ENCODE measurements at regions not wholly inside any gene's neighbourhood (a gene's known extent, or its start where the extent isn't known, plus 50 kb on each side); places are given as distances from the start of the nearest gene placed in this dataset.
A peak's percentile ranks its signal among the peaks of the same experiment; 100 is the strongest.

DNA sequence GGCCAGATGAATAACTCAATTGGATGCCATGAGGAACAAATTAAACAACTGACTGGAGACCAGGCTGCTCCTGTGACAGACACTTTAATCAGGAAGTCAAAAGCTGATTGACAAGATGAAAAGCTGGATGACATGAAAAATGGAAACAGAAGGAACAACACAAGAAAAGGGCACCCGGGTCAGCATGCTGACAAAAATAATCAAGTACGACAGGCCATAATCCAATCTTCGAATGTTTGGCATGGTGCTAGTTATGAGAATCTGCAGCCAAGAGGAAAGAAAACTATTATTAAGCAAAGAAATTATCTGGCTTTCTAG, 544.7 kb downstream of the ETNK1 start:
- DNase-seq: no peak

DNA sequence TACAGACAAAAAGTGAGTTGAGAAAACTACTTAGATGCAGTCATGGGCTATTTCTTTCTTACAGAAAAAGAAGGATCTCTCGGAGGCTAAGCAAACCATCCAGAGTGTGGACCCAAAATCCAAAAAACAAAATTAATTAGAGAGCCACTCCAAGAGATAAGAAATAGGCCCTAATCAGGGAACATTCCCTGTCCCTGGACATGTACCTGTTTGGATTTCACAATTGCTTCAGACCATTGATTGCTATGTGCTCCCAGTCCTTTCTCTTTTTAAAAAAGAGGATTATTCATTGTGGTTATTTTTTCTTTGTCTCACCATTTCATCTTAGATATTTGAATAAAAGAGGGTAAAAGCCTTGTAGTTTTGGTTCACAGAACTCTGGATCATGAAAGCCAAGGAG, 549.9 kb downstream of the ETNK1 start:
- no peak for DNase-seq

DNA sequence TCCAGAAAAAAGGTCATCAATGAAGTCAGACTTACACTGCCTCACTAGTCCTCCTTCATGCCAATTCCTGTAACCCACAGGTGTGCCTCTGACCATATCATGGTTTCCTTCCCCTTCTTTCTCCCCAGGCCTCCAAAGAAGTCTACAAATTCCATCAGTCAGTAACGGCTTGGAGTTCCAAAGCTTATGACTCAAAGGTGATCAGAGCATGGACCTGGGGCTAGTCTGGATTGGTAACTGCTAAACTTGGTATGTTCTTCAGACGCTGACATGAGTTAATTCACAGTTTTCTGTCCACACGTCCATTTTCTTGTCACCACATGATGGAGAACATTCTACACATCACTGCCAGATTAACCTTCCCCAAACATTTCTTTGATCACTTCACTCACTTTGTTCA, 560.4 kb downstream of the ETNK1 start:
- DNase-seq: no peak

DNA sequence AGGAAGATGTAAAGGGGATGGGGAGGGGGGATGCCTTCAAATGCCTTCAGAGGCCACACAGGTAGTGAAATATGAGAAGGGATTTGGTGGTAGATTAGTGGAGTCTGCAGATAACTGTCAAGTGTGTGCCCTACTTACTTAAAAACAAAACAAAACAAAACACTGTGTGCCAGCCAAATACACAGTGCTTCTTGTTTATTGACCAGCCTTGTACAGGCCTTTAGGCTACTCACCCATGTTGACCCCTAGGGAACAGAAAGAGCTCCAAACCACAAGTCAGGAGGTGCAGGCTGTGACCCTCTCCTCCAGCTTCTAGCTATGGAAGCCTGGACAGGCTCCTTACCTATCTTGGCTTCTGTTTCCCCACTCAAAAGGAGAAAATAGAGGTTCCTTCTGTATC, 562.0 kb downstream of the ETNK1 start:
- DNase-seq: no peak

DNA sequence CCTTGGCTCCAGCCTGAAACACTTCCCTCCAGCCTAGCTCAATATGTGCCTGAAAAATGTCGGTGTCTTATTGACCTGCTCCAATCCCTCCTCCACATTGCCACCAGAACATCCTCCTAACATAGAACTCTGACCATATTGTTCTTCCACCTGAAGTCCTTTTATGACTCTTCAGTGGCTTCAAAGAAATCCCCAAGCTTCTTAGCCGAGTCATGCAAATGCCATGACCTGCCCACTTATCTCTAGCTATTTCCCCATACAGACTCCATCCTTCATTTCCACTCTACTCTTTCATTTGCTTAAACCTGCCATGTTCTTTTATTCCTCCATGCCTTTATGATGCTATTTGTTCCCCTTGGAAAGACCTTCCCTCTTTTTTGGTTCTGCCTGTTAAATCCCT, 568.6 kb downstream of the ETNK1 start:
- no peak for DNase-seq

DNA sequence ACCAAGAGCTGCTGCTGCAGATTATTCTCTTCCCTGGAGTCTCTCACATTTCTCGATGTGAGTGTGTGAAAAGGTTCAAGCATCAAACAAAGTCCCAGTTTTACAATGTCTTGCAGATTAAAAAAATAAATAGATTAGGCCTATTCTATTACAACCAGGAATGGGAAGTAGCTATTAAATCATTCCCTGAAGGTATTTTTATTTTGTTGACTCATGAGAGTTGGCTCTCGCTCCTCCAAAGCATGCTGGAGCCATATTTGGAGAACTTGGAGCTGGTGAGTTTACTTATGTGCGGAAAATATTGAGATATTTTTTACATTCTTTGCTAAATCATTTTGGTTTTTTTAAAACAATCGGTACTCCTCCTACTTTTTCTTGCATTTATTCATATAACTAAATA, 572.3 kb downstream of the ETNK1 start:
- no peak for DNase-seq

GRCh38 chr12:23202728-23203127, 577.8 kb downstream of the ETNK1 start:
- no peak for DNase-seq

GRCh38 chr12:23204933-23205778, 580.2 kb downstream of the ETNK1 start:
- peak in 12 of 51 donors; percentile 0 to 26 (median 2) for DNase-seq

- DNase-seq: peak in 1 of 51 donors; percentile 16
Measured at GRCh38 chr12:23209793-23210192, 584.8 kb downstream of the ETNK1 start.

GRCh38 chr12:23210573-23210972, 585.6 kb downstream of the ETNK1 start:
- no peak for DNase-seq

DNA sequence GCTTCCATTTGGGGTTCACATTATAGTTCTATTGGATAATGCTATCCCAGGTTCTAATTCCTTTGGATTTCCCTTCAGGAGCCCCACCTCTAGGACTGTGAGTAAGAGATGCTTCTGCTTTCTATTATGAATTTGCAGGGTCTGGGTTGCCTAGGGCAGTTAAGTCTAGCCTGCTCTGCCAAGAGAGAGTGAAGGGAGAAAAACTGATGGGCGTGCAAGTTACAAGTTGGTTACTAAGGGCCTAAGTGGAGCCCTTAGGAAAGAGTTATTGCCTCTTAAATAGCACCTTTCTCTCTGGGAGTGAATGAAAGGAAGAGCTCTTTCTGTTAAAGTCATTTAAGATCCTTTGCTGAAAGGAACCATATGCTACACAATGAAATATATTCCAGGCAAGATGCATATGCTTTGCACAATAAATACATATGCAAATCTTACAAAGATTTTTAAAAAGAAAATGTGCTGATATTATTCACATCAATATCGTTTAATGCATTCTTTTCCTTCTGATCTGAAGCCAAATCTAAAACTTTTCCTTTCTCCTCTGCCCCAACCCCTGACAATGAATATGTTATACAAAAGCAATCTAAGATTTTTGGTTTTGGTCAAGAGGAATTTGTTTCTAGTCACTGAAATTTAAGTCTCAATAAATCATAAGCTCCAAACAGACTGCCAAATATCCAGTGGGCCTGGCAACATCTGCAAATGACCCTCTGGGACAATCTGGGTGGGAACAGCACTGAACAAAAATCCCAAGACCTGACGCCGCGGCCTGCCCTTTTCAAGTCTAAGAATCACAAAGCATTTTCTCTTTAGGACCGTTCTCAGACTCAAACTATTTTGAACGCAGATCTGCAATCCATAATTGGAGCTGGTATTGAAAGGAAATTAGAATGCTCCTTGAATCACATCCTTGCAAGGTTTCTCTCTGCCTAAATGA, 586.7 kb downstream of the ETNK1 start:
- no peak for DNase-seq

DNA sequence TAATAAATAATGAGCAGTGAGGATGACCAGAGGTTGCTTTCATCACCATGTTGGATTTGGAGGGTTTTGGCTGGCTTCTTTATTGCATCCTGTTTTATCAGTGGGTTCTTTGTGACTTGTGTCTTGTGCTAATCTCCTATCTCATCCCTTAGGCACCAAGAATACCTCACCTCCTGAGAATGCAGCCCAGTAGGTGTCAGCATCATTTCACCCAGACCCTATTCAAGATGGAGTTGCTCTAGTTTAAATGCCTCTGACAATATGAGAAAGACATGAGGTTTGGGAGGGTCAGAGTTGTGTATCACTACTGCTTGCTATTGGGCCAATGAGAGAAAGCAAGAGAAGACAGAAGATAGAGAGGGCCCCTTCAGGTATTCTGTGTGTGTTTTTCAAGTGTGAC, 592.2 kb downstream of the ETNK1 start:
- no peak for DNase-seq

GRCh38 chr12:23217667-23218066, 592.7 kb downstream of the ETNK1 start:
- no peak for DNase-seq

DNA sequence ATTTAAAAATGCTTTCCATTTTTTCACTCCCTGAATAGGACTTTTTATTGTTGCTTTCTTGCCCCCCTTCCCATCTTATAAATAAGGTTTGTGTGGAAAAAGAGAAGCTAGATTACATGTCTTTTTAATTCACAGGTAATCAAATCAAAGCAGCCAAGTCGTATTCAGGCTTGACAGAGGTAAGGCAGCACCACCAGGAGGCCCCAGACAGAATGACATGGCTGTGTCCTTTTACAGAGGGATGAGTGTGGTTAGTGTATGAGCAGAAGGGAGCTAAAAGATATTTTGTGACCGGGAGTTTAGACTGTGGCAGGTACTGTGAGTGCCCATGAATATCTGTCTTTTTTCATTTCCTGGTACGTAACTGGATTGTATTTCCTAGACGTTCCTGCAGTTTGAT, 596.1 kb downstream of the ETNK1 start:
- DNase-seq: no peak

DNA sequence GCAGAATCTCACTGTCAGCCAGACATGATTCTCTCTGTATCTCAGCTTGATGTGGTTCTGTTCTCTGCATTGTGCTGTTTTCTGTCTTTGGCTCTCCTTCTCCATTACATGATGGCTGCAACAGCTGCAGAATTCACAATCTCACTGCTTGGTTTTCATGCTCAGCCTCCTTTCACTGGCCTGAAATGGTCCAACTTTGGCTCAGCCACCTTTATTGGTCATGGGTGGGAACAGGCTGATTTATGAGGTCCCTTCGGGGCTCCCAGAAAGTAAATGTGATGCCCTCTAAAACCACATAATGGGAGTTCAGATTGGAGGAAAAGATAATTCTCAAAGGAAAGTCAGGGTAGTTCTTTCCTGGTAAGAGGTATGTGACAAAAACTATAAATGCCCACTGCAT, 597.0 kb downstream of the ETNK1 start:
- DNase-seq: no peak

DNA sequence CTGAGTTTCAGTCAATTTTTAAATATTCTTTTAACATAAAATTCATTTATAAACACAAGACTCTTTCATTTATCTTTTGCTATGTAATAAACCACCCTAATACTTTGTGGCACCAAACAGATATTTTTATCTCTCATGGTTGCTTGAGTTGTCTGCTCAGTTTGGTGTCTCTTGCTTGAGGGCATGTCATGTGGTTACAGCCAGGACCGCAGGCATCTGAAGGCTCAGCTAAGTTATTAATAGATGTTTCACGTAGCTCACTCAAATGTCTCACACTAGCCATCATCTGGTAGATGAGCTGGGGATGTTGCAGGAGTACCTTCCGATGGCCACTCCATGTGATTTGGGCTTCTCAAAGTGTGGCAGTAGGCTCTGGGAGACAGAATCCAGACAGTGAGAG, 597.8 kb downstream of the ETNK1 start:
- DNase-seq: no peak

DNA sequence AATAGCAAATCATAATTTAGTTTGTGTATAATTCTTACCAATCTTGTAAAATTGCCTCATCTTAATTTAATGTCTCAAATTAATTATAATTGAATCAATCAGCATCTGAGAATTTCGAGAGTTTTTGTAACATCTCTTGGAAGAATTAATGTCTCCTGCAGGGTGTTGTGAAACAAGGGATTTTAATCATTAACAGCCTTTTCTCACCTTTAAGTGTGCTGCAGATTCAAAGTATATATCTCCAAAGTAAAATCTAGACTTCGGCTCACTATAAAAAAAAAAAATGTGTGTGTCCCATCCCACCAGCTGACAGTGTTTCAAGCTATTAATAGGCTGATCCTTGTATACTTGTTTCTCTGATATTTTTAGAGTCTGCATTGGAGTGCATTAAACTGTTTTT, 603.1 kb downstream of the ETNK1 start:
- DNase-seq: no peak

DNA sequence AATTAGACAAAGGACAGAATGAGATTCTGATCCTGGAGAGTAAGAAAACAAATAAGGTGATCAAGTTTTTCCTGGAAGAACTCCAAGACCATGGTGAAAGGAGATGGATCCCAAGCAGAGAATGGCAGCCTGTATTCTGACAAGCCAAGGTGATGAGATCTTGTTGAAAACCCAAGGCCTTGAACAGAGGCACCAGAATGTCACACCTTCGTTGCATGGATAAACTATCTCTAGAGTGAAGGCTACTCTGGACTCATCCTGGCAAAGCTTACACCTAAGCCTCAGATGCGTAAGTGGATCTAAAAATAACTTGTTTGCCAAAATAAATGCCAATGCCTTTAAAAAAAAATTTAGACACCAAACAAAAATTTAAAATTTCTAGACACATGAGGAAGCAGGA, 605.9 kb downstream of the ETNK1 start:
- no peak for DNase-seq

DNA sequence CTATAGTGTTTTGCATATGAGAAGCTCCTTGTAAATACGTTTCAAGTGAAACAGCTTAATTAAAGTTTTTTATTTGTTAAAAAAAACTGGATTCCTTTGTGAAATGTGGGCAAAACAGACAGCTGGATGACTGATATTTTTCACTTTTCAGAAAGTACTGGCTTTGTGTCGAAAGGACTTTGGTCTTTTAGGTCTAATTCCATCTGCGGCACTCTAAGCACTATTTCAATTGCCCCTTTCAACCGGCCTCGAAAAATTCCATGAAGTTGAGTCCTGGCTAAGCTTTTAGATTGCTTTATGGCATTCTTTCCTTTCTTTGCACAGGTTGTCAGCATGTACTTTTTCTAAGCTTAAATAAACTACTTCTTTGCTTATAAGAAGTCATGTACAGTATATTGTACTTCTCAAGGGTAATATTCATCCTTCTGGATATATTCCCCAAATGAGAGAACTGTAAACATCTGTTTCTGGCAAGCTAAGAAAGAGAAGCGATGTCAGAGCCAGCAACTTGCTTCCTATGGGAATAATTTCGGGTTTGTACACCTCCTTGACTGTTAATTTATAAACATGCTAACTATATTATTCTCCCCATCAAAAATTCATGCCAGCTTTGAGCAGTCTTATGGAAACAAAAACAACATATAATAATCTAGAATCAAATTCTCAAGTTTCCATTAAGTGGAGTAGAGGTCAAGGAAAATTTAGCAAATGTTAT, 611.3 kb downstream of the ETNK1 start:
- DNase-seq: no peak

GRCh38 chr12:23236811-23237210, 611.8 kb downstream of the ETNK1 start:
- no peak for DNase-seq

DNA sequence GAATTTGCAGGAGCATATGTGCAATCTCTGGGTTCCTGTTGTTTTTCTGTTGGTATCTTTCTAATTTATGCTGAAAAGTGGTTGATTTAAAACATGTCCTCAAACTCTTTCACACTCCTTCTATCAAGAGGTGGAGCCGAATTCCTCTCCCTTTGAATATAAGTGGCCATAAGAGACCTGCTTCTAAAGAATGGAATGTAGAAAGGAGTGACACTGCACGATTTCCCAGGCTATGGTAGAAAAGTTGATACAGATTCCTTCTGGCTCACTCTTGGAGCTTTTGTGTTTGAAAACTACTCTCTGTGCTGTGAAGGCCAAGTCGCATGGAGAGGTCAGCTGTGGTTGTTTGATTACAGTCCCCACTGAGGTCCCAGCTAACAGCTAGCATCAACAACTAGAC, 613.2 kb downstream of the ETNK1 start:
- DNase-seq: no peak

DNA sequence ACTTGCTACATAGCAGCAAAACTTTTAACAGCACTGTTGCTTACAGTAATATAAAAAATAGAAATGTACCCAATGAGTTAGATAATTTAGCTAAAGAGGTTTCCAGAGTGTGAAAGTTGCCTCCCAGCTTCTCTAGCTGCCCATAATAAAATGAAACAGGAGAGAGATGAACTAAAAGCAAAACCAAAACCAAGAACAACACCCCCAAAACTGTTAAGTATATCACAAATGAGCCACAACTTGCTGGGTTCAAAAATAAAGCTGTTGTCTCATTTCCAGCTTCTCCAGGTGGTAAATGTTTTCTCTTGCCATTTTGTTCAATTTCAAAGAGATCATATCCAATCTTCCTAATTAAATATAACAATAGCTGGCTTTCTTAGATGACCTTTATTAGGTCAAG, 614.0 kb downstream of the ETNK1 start:
- DNase-seq: no peak
